Neuronal stem cell (in vitro differentiated cells): ENCODE measurements at regions not wholly inside any gene's neighbourhood (a gene's known extent, or its start where the extent isn't known, plus 50 kb on each side); places are given as distances from the start of the nearest gene placed in this dataset.

ENCODE experiments used
- DNase-seq: peaks from one replicate; pipeline ENCODE4 v3.0.0-alpha.2; 2013; ENCODE audit warnings: low spot score
- H2AFZ ChIP-seq: one replicate; pipeline ENCODE4 v1.6.1; 2013; ENCODE audit warnings: mild to moderate bottlenecking, low read length, inconsistent platforms
- H2AK5ac ChIP-seq: 2 replicates; pipeline ENCODE4 v1.6.1; 2013; ENCODE audit warnings: low read depth, mild to moderate bottlenecking, inconsistent platforms, low read length, moderate library complexity, mixed read lengths
- H2BK120ac ChIP-seq: 2 replicates; pipeline ENCODE4 v1.6.1; 2013; ENCODE audit warnings: low read depth, mild to moderate bottlenecking, inconsistent platforms, low read length, moderate library complexity, mixed read lengths
- H2BK12ac ChIP-seq: one replicate; pipeline ENCODE4 v1.6.1; 2013; ENCODE audit warnings: low read length, inconsistent platforms
- H2BK15ac ChIP-seq: 2 replicates; pipeline ENCODE4 v1.6.1; 2013; ENCODE audit warnings: mild to moderate bottlenecking, low read length, inconsistent platforms, mixed read lengths
- H2BK5ac ChIP-seq: one replicate; pipeline ENCODE4 v1.6.1; 2013; ENCODE audit warnings: inconsistent platforms, mild to moderate bottlenecking, low read length, moderate library complexity
- H3K14ac ChIP-seq: one replicate; pipeline ENCODE4 v1.6.1; 2013; ENCODE audit warnings: low read length, inconsistent platforms
- H3K18ac ChIP-seq: 2 replicates; pipeline ENCODE4 v1.6.1; 2013; ENCODE audit warnings: low read length, inconsistent platforms
- H3K23ac ChIP-seq: 2 replicates; pipeline ENCODE4 v1.6.1; 2013; ENCODE audit warnings: low read depth, mild to moderate bottlenecking, mixed read lengths, low read length, inconsistent platforms; ENCODE audit not compliant: poor library complexity
- H3K27ac ChIP-seq: replicated peaks from 3 replicates; pipeline ENCODE4 v1.5.1; 2013; ENCODE audit warnings: low read length, inconsistent platforms
- H3K27me3 ChIP-seq, 3 experiments: 2 replicates each; pipeline ENCODE4 v1.6.1; 2013; ENCODE audit warnings: low read length in 3 of 3, mild to moderate bottlenecking in 2 of 3, inconsistent platforms in 1 of 3, low read depth in 1 of 3, mixed read lengths in 1 of 3, moderate library complexity in 1 of 3; ENCODE audit not compliant: control insufficient read depth in 3 of 3, insufficient read depth in 3 of 3
- H3K36me3 ChIP-seq, 2 donors: replicated peaks in 1 of 2; 2 replicates each; pipeline ENCODE4 v1.6.1; 2013; ENCODE audit warnings: low read length in 2 of 2; ENCODE audit not compliant: control insufficient read depth in 2 of 2, insufficient read depth in 2 of 2
- H3K4ac ChIP-seq: 2 replicates; pipeline ENCODE4 v1.6.1; 2013; ENCODE audit warnings: inconsistent platforms, mild to moderate bottlenecking, low read length, moderate library complexity
- H3K4me1 ChIP-seq, 2 donors: 1 replicate in 1 of 2; 2 replicates in 1 of 2; pipeline ENCODE4 v1.6.1; 2013; ENCODE audit warnings: low read length in 2 of 2, low read depth in 1 of 2; ENCODE audit not compliant: control insufficient read depth in 2 of 2, insufficient read depth in 1 of 2
- H3K4me2 ChIP-seq: one replicate; pipeline ENCODE4 v1.6.1; 2013; ENCODE audit warnings: mild to moderate bottlenecking, low read length, inconsistent platforms; ENCODE audit not compliant: insufficient read depth, poor library complexity, severe bottlenecking
- H3K4me3 ChIP-seq, 2 donors: 2 replicates each; pipeline ENCODE4 v1.5.1; 2013; ENCODE audit warnings: low read length in 2 of 2, mild to moderate bottlenecking in 2 of 2, inconsistent platforms in 1 of 2, moderate library complexity in 1 of 2
- H3K79me1 ChIP-seq: one replicate; pipeline ENCODE4 v1.6.1; 2013; ENCODE audit warnings: low read depth, mild to moderate bottlenecking, inconsistent platforms, low read length, moderate library complexity
- H3K9ac ChIP-seq: one replicate; pipeline ENCODE4 v1.6.1; 2013; ENCODE audit warnings: mild to moderate bottlenecking, low read depth, low read length, inconsistent platforms; ENCODE audit not compliant: poor library complexity
- H3K9me3 ChIP-seq, 2 donors: replicated peaks in 1 of 2; 2 replicates each; pipeline versions ENCODE3 to v1.6.1; 2013; ENCODE audit warnings: low read length in 2 of 2, mild to moderate bottlenecking in 2 of 2, inconsistent platforms in 1 of 2, low read depth in 1 of 2, mixed read lengths in 1 of 2, moderate library complexity in 1 of 2; ENCODE audit not compliant: control insufficient read depth in 2 of 2, insufficient read depth in 1 of 2
- H4K8ac ChIP-seq: one replicate; pipeline ENCODE4 v1.6.1; 2013; ENCODE audit warnings: low read depth, mild to moderate bottlenecking, inconsistent platforms, low read length, moderate library complexity
- H4K91ac ChIP-seq: one replicate; pipeline ENCODE4 v1.6.1; 2013; ENCODE audit warnings: low read length, low read depth, mild to moderate bottlenecking, inconsistent platforms; ENCODE audit not compliant: poor library complexity
- WGBS, 2 donors: extraction: QIAGEN DNeasy Blood & Tissue Kit; methylation state at CpG; one replicate each; pipeline ENCODE4 v1.1.7; 2013; ENCODE audit warnings: missing lambda C conversion rate in 2 of 2, mixed read lengths in 1 of 2; ENCODE audit not compliant: insufficient read length in 2 of 2, insufficient replicate concordance in 1 of 2; ENCODE audit errors: extremely low coverage in 2 of 2; 5-methylcytosine and 5-hydroxymethylcytosine counted together

- Histone ChIP-seq H2BK120ac (no peak overlapping the region), H3K27ac (no peak overlapping the region), H2BK12ac (no peak overlapping the region), H3K9me3 (no peaks in the 10 kb centered on the region), H3K4me3 (no peak overlapping the region), H3K79me1 (no peaks in the 10 kb centered on the region), H2BK5ac (no peak overlapping the region), H3K4me2 (no peak overlapping the region), H2BK15ac (no peak overlapping the region), H2AK5ac (no peak overlapping the region), H3K36me3 (no peaks in the 10 kb centered on the region), H3K14ac (no peak overlapping the region), H3K9ac (no peak overlapping the region), H3K23ac (no peak overlapping the region), H3K18ac (no peak overlapping the region), H4K8ac (no peak overlapping the region), H2AFZ (no peak overlapping the region), H3K4me1 (peaks cover 0 to 5% of the 10 kb centered on the region in 2 donors), H3K27me3 (no peaks in the 10 kb centered on the region), H3K4ac (no peak overlapping the region), H4K91ac (no peak overlapping the region)
- no peak for DNase-seq
- no CpG with 5 or more reads among the region's 1 CpG for WGBS, 2 donors
Observed at GRCh38 chr6:82576284-82576683, 212.7 kb downstream of the TPBG start.

GRCh38 chr6:82584194-82584695 lies 220.6 kb downstream of the TPBG start:
- no peaks in the 10 kb centered on the region for H3K27me3 ChIP-seq
- H3K9me3 ChIP-seq, result no peaks in the 10 kb centered on the region
- no peak overlapping the region for H3K9ac ChIP-seq
- no peaks in the 10 kb centered on the region for H3K36me3 ChIP-seq
- no peak overlapping the region for H3K18ac ChIP-seq
- no peak overlapping the region for H2BK15ac ChIP-seq
- no peak overlapping the region for H3K14ac ChIP-seq
- no peak overlapping the region for H2BK5ac ChIP-seq
- no peak overlapping the region for H4K91ac ChIP-seq
- no peak overlapping the region for H3K4me2 ChIP-seq
- H2BK12ac ChIP-seq, result no peak overlapping the region
- no peak overlapping the region for H3K27ac ChIP-seq
- no peak overlapping the region for H3K23ac ChIP-seq
- no CpG with 5 or more reads among the region's 6 CpGs for WGBS, 2 donors
- no peak overlapping the region for H2AK5ac ChIP-seq
- H3K4me1 ChIP-seq, result peaks cover 0 to 2% of the 10 kb centered on the region in 2 donors
- no peak overlapping the region for H3K4me3 ChIP-seq
- no peak overlapping the region for H2BK120ac ChIP-seq
- no peaks in the 10 kb centered on the region for H3K79me1 ChIP-seq
- no peak overlapping the region for H3K4ac ChIP-seq
- no peak for DNase-seq
- H4K8ac ChIP-seq, result no peak overlapping the region
- no peak overlapping the region for H2AFZ ChIP-seq

GRCh38 chr6:82584856-82585255 lies 221.2 kb downstream of the TPBG start:
- Histone ChIP-seq H3K23ac (no peak overlapping the region), H3K9ac (no peak overlapping the region), H3K9me3 (no peaks in the 10 kb centered on the region), H3K4me1 (peaks cover 0 to 5% of the 10 kb centered on the region in 2 donors), H2BK120ac (no peak overlapping the region), H3K27ac (no peak overlapping the region), H3K18ac (no peak overlapping the region), H3K4ac (no peak overlapping the region), H2BK15ac (no peak overlapping the region), H2AK5ac (no peak overlapping the region), H3K4me3 (no peak overlapping the region), H2BK12ac (no peak overlapping the region), H3K14ac (no peak overlapping the region), H2BK5ac (no peak overlapping the region), H4K91ac (no peak overlapping the region), H3K36me3 (no peaks in the 10 kb centered on the region), H3K27me3 (no peaks in the 10 kb centered on the region), H4K8ac (no peak overlapping the region), H2AFZ (no peak overlapping the region), H3K4me2 (no peak overlapping the region), H3K79me1 (no peaks in the 10 kb centered on the region)
- no peak for DNase-seq
- WGBS, 2 donors, result no CpG with 5 or more reads among the region's 3 CpGs

GRCh38 chr6:82588020-82588419 lies 224.4 kb downstream of the TPBG start:
- no peak overlapping the region for H2AFZ ChIP-seq
- H3K23ac ChIP-seq, result no peak overlapping the region
- no peak overlapping the region for H3K14ac ChIP-seq
- peaks cover 0 to 5% of the 10 kb centered on the region in 2 donors for H3K4me1 ChIP-seq
- no peak overlapping the region for H3K18ac ChIP-seq
- no peaks in the 10 kb centered on the region for H3K27me3 ChIP-seq
- H3K4me3 ChIP-seq, result no peak overlapping the region
- H4K91ac ChIP-seq, result no peak overlapping the region
- no peak overlapping the region for H2AK5ac ChIP-seq
- H2BK12ac ChIP-seq, result no peak overlapping the region
- H3K36me3 ChIP-seq, result no peaks in the 10 kb centered on the region
- H3K4ac ChIP-seq, result no peak overlapping the region
- H2BK5ac ChIP-seq, result no peak overlapping the region
- no peaks in the 10 kb centered on the region for H3K79me1 ChIP-seq
- H3K9me3 ChIP-seq, result no peaks in the 10 kb centered on the region
- DNase-seq, result no peak
- H3K9ac ChIP-seq, result no peak overlapping the region
- no peak overlapping the region for H3K4me2 ChIP-seq
- no peak overlapping the region for H2BK120ac ChIP-seq
- H2BK15ac ChIP-seq, result no peak overlapping the region
- WGBS, 2 donors, result no CpG with 5 or more reads among the region's 3 CpGs
- no peak overlapping the region for H4K8ac ChIP-seq
- H3K27ac ChIP-seq, result no peak overlapping the region
